ENCODE measurements at regions not wholly inside any gene's neighbourhood (a gene's known extent, or its start where the extent isn't known, plus 50 kb on each side); places are given as distances from the start of the nearest gene placed in this dataset.

GRCh38 chr5:3277590-3278196 is 317.9 kb upstream of the IRX1 start:
- no peak for TF ChIP-seq CTCF (IDR thresholded peaks at IDR 0.05)
- no peak for TF ChIP-seq EP300 (IDR thresholded peaks at IDR 0.05; ENCODE audit: borderline replicate concordance in 1 of 2, low read depth in 1 of 2, low read length in 1 of 2)
- TF ChIP-seq EZH2phosphoT487 (IDR thresholded peaks at IDR 0.05; ENCODE audit: borderline replicate concordance, low read depth), result no peak
- TF ChIP-seq NRF1 (IDR thresholded peaks at IDR 0.05; ENCODE audit: low read depth, low read length), result no peak
- TF ChIP-seq RAD21 (IDR thresholded peaks at IDR 0.05; ENCODE audit: low read length), result no peak
- TF ChIP-seq JUND (IDR thresholded peaks at IDR 0.05), result no peak
